Adrenal gland (tissue), 9 donors: ENCODE measurements at regions not wholly inside any gene's neighbourhood (a gene's known extent, or its start where the extent isn't known, plus 50 kb on each side); places are given as distances from the start of the nearest gene placed in this dataset.

Source experiments
- DNase-seq, 7 donors: peaks; one replicate each; pipeline ENCODE4 v3.0.0-alpha.2; 2019 to 2020
- H3K27ac ChIP-seq, 5 donors: fragments of 200-600 bp; sonication (generic) in 4 of 5; 1 replicate in 3 of 5; 2 replicates in 2 of 5; pipeline versions ENCODE4 v1.5.1 to v1.8.0; 2016 to 2020; ENCODE audit warnings: mild to moderate bottlenecking in 1 of 5
- H3K27me3 ChIP-seq: fragments of 200-600 bp; 2 replicates; pipeline ENCODE4 v1.8.0; 2021
- H3K36me3 ChIP-seq, 2 donors: fragments of 200-600 bp; replicated peaks in 1 of 2; 1 replicate in 1 of 2; 2 replicates in 1 of 2; pipeline versions ENCODE4 v1.5.1 to v1.8.0; 2018 to 2022
- H3K4me1 ChIP-seq, 2 donors: fragments of 200-600 bp; replicated peaks in 1 of 2; 1 replicate in 1 of 2; 2 replicates in 1 of 2; pipeline versions ENCODE4 v1.5.1 to v1.8.0; 2018 to 2021
- H3K4me3 ChIP-seq, 4 donors: fragments of 200-600 bp; sonication (generic) in 3 of 4; one replicate each; pipeline ENCODE4 v1.5.1; 2016 to 2018
- H3K9me3 ChIP-seq, 3 donors: fragments of 200-600 bp; sonication (generic) in 1 of 3; replicated peaks in 1 of 3; 1 replicate in 2 of 3; 2 replicates in 1 of 3; pipeline versions ENCODE4 v1.5.1 to v1.8.0; 2016 to 2021
- CTCF ChIP-seq, 6 experiments: fragments of 450-650 bp in 4 of 6; fragments of 200-600 bp in 2 of 6; sonication (generic) in 1 of 6; IDR thresholded peaks; 1 replicate in 5 of 6; 2 replicates in 1 of 6; pipeline versions ENCODE4 v1.5.1 to v1.8.0; 2016 to 2021; ENCODE audit warnings: antibody characterized with exemption in 6 of 6, mild to moderate bottlenecking in 2 of 6, moderate library complexity in 1 of 6
- POLR2A ChIP-seq, 2 donors: fragments of 450-650 bp; IDR thresholded peaks; one replicate each; pipeline ENCODE4 v1.6.1; 2017; ENCODE audit warnings: antibody characterized with exemption in 2 of 2, mild to moderate bottlenecking in 2 of 2, moderate library complexity in 1 of 2
- WGBS, 4 donors: extraction: QIAGEN DNeasy Blood & Tissue Kit in 2 of 4; methylation state at CpG; one replicate each; pipeline versions ENCODE4 v1.1.5 to v1.1.7; 2013 to 2017; 5-methylcytosine and 5-hydroxymethylcytosine counted together
- intact Hi-C, 2 donors: fragments of 100-400 bp; cut with DNase I; formaldehyde crosslinking; loops; one replicate each; pipeline versions ENCODE4 v1.14.1 to v1.15.0; 2022 to 2023
- donor health status: healthy with polysubstance abuse.
- donor health status: Bipolar disorder and iron deficiency.
- donor health status: DM: yes; HTN: yes; CAD: no.
- donor health status: DM: no; HTN: no; CAD: no.
- donor health status: DM: no; HTN: no; CAD: no.

DNA sequence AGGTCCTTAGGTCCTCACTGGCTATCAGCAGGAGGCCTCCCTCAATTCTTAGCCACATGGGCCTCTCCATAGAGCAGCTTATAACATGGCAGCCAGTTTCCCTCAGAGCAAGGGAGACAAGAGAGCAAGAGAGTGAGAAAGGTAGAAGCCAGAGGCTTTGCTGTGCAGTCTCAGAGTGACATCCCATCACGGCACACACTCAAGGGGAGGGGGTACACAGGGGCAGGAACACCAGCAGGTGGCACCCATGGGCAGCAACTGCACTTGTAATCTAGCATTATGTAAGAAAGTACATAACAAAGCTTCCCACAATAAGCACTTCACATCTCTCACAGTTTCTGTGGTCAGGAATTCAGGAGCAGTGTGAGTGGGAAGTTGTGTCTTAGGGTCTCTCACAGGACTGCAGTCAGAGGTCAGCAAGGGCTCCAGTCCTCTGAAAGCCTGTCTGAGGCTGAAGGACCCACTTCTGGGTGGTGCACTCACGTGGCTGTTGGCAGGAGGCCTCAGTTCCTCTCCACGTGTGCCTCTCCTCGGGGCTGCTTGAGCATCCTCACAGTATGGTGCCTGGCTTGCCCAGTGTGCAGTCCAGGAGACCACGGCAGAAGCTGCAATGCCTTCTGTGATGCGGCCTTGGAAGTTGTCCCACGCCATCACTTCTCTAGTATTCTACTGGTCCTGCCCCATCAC lies 159.4 kb downstream of the OAT start:
- H3K27ac ChIP-seq = no peak overlapping the region
- intact Hi-C loops = no loop called here
- no peak for TF ChIP-seq CTCF (IDR thresholded peaks at IDR 0.05)
- no peak for TF ChIP-seq POLR2A (IDR thresholded peaks at IDR 0.05)
- no peak overlapping the region for H3K4me3 ChIP-seq
- no peak for DNase-seq
- no peaks in the 10 kb centered on the region for H3K4me1 ChIP-seq
- 77 to 81% (median 78%) methylated on average over 7 of the region's 7 CpGs; no CpG with 5 or more reads in 1 of the 4 donors for WGBS, 4 donors
- H3K27me3 ChIP-seq = no peaks in the 10 kb centered on the region
- H3K36me3 ChIP-seq = no peaks in the 10 kb centered on the region
- H3K9me3 ChIP-seq = no peaks in the 10 kb centered on the region

DNA sequence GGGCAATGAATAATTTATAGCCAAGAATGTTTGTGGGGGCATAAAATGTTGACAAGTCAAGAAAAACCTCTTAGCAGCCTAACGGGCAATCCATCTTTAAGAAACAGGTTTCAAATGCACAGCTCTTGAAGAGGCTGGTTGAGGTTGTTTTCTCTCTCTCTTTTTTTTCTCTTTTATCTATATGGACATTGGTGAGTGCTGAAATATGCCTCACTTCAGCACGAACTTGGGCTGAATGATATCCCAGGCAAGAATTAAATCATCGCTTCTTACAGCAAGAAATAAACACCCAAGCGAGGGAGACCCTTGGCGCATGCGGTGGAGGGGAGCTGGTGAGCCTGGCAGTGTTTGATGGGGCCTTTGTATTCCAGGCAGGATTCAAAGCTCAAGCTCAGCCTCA lies 160.9 kb downstream of the OAT start:
- no peaks in the 10 kb centered on the region for H3K36me3 ChIP-seq
- H3K27me3 ChIP-seq = no peaks in the 10 kb centered on the region
- DNase-seq = no peak
- H3K9me3 ChIP-seq = no peaks in the 10 kb centered on the region
- TF ChIP-seq CTCF (IDR thresholded peaks at IDR 0.05) (no peak), POLR2A (IDR thresholded peaks at IDR 0.05) (no peak)
- intact Hi-C loops = no loop called here
- H3K27ac ChIP-seq = no peak overlapping the region
- 70 to 83% (median 74%) methylated on average over 6 of the region's 6 CpGs for WGBS, 4 donors
- H3K4me1 ChIP-seq = no peaks in the 10 kb centered on the region
- no peak overlapping the region for H3K4me3 ChIP-seq

DNA sequence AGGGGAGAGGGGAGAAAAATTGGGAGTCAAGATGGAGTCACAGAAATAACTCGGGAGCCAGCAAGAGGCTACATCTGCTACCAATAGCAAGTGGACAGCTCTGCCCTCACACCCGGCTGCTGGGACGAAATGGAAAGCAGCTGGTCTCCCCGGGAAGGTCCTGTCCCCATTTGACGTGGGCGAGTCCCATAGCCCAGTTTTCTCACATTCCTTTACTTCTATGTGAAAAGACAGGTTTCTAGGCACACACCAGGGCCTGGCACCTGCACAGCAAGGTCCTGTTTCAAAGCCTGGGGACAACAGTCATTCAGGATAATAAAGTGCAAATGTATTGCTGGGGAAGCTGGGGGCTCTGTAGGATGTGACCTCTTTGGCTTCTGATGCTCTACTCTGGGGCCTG lies 162.6 kb downstream of the OAT start:
- Histone ChIP-seq H3K9me3 (no peaks in the 10 kb centered on the region), H3K4me3 (no peak overlapping the region), H3K36me3 (no peaks in the 10 kb centered on the region), H3K4me1 (no peaks in the 10 kb centered on the region), H3K27me3 (no peaks in the 10 kb centered on the region), H3K27ac (no peak overlapping the region)
- TF ChIP-seq CTCF (IDR thresholded peaks at IDR 0.05) (no peak), POLR2A (IDR thresholded peaks at IDR 0.05) (no peak)
- WGBS, 4 donors = 56 to 83% (median 75%) methylated on average over 6 of the region's 6 CpGs
- intact Hi-C loops = no loop called here
- DNase-seq = no peak

DNA sequence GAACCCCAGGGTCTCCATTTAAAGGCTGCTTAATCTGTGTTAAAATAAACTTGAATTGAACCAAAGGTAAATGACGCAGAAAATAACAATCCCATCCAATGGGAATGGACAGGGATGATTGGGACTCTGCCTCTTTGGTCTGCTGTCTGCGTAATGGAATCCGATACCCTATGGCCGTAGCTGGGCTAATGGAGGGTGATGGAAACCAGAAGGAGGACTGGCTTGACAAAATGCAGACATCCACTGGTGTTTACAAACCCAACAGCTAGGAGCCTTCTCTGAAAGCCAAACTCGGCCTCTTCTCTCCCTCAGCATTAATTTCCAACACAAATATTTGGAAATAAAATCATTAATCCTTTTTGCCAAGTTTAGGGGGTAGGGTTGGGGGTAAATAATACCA lies 162.2 kb upstream of the CHST15 start:
- H3K36me3 ChIP-seq = no peaks in the 10 kb centered on the region
- TF ChIP-seq CTCF (IDR thresholded peaks at IDR 0.05) = no peak
- TF ChIP-seq POLR2A (IDR thresholded peaks at IDR 0.05) = no peak
- no peak for DNase-seq
- H3K9me3 ChIP-seq = no peaks in the 10 kb centered on the region
- H3K27ac ChIP-seq = no peak overlapping the region
- no peaks in the 10 kb centered on the region for H3K27me3 ChIP-seq
- H3K4me3 ChIP-seq = no peak overlapping the region
- no peaks in the 10 kb centered on the region for H3K4me1 ChIP-seq
- 82 to 93% (median 86%) methylated on average over 5 of the region's 5 CpGs for WGBS, 4 donors
- intact Hi-C loops = no loop called here
